ENCODE measurements at regions not wholly inside any gene's neighbourhood (a gene's known extent, or its start where the extent isn't known, plus 50 kb on each side); places are given as distances from the start of the nearest gene placed in this dataset.

GRCh38 chr16:72427783-72428331 is 255.9 kb upstream of the PMFBP1 start:
- H3K27ac ChIP-seq, result no peak overlapping the region
- WGBS, 5 donors, result 90 to 94% (median 91%) methylated on average over 8 of the region's 8 CpGs
- no peak for TF ChIP-seq POLR2A (IDR thresholded peaks at IDR 0.05)
- no peak for TF ChIP-seq POLR2AphosphoS5 (IDR thresholded peaks at IDR 0.05)
- TF ChIP-seq CTCF (IDR thresholded peaks at IDR 0.05 in 8 of 11, conservative IDR thresholded peaks at IDR 0.05 in 3 of 11), result no peak
- no peaks in the 10 kb centered on the region for H3K27me3 ChIP-seq (replicated peaks in 1 of 7)
- no peaks in the 10 kb centered on the region for H3K4me1 ChIP-seq
- no peak overlapping the region for H3K4me3 ChIP-seq
- intact Hi-C loops (cut with DNase I; ENCODE audit: low total_unique reads), result no loop called here
- H3K36me3 ChIP-seq, result peaks cover 0 to 8% (median 0%) of the 10 kb centered on the region in 6 donors
- H3K9me3 ChIP-seq, result peaks cover 0 to 29% (median 17%) of the 10 kb centered on the region in 8 donors
- no peak for DNase-seq

GRCh38 chr16:72427051-72427782 is 255.3 kb upstream of the PMFBP1 start:
- peaks cover 0 to 36% (median 23%) of the 10 kb centered on the region in 8 donors for H3K9me3 ChIP-seq
- H3K4me3 ChIP-seq, result no peak overlapping the region
- no peaks in the 10 kb centered on the region for H3K27me3 ChIP-seq (replicated peaks in 1 of 7)
- H3K36me3 ChIP-seq, result peaks cover 0 to 8% (median 0%) of the 10 kb centered on the region in 6 donors
- intact Hi-C loops (cut with DNase I; ENCODE audit: low total_unique reads), result no loop called here
- no peak overlapping the region for H3K27ac ChIP-seq
- TF ChIP-seq CTCF (IDR thresholded peaks at IDR 0.05 in 8 of 11, conservative IDR thresholded peaks at IDR 0.05 in 3 of 11), result no peak
- no peak for TF ChIP-seq POLR2A (IDR thresholded peaks at IDR 0.05)
- TF ChIP-seq POLR2AphosphoS5 (IDR thresholded peaks at IDR 0.05), result no peak
- 93 to 96% (median 94%) methylated on average over 17 of the region's 17 CpGs for WGBS, 5 donors
- no peak for DNase-seq
- no peaks in the 10 kb centered on the region for H3K4me1 ChIP-seq

- H3K27me3 ChIP-seq (replicated peaks in 1 of 7), result no peaks in the 10 kb centered on the region
These were observed 254.4 kb upstream of the PMFBP1 start for GRCh38 chr16:72426386-72426785.

More at GRCh38 chr16:72426386-72426785, 254.4 kb upstream of the PMFBP1 start:
- no peak overlapping the region for H3K4me3 ChIP-seq
- WGBS, 5 donors, result 91 to 97% (median 93%) methylated on average over 7 of the region's 7 CpGs
- TF ChIP-seq POLR2A (IDR thresholded peaks at IDR 0.05), result no peak
- TF ChIP-seq POLR2AphosphoS5 (IDR thresholded peaks at IDR 0.05), result no peak
- TF ChIP-seq CTCF (IDR thresholded peaks at IDR 0.05 in 8 of 11, conservative IDR thresholded peaks at IDR 0.05 in 3 of 11), result no peak
- H3K36me3 ChIP-seq, result peaks cover 0 to 8% (median 0%) of the 10 kb centered on the region in 6 donors
- DNase-seq, result no peak
- H3K9me3 ChIP-seq, result peaks cover 0 to 44% (median 31%) of the 10 kb centered on the region in 8 donors
- no peaks in the 10 kb centered on the region for H3K4me1 ChIP-seq
- intact Hi-C loops (cut with DNase I; ENCODE audit: low total_unique reads), result no loop called here
- H3K27ac ChIP-seq, result no peak overlapping the region
